ENCODE measurements at regions not wholly inside any gene's neighbourhood (a gene's known extent, or its start where the extent isn't known, plus 50 kb on each side); places are given as distances from the start of the nearest gene placed in this dataset.

GRCh38 chr2:45224993-45225380 is 215.7 kb upstream of the SIX2 start:
- no peak for TF ChIP-seq POLR2A (IDR thresholded peaks at IDR 0.05)
- TF ChIP-seq CTCF (IDR thresholded peaks at IDR 0.05), result no peak

Data from testis (tissue), 2 donors.